Calu3 (cell line): ENCODE measurements at regions not wholly inside any gene's neighbourhood (a gene's known extent, or its start where the extent isn't known, plus 50 kb on each side); places are given as distances from the start of the nearest gene placed in this dataset.
A peak's percentile ranks its signal among the peaks of the same experiment; 100 is the strongest.

Source experiments
- BruUV-seq: library from RNA; stranded (reverse); fragments of 400-500 nt; replicated peaks from 2 replicates; lab custom pipeline; 2021; lab: Mats Ljungman, UMichigan
- CTCF ChIA-PET: fragments of 300-600 bp; sonication (Branson Sonifier 250); formaldehyde crosslinking; loops from one replicate; lab custom pipeline; 2022; ENCODE audit warnings: antibody characterized with exemption; lab: Charles Lee
- DNase-seq: peaks from one replicate; pipeline ENCODE4 v3.0.0; 2022
- H3K27ac Mint-ChIP-seq: one replicate; pipeline ENCODE4 v1.8.0; 2022; ENCODE audit warnings: mixed read lengths; ENCODE audit not compliant: unreplicated experiment
- H3K27me3 Mint-ChIP-seq: one replicate; pipeline ENCODE4 v1.8.0; 2022; ENCODE audit warnings: mixed read lengths; ENCODE audit not compliant: unreplicated experiment
- H3K36me3 Mint-ChIP-seq: one replicate; pipeline ENCODE4 v1.8.0; 2022; ENCODE audit warnings: mild to moderate bottlenecking, moderate library complexity, mixed read lengths; ENCODE audit not compliant: insufficient read depth, unreplicated experiment
- H3K4me1 Mint-ChIP-seq: one replicate; pipeline ENCODE4 v1.8.0; 2022; ENCODE audit warnings: mild to moderate bottlenecking, low read depth, mixed read lengths; ENCODE audit not compliant: unreplicated experiment
- H3K4me3 Mint-ChIP-seq: one replicate; pipeline ENCODE4 v1.8.0; 2022; ENCODE audit warnings: mild to moderate bottlenecking, low read depth, moderate library complexity, mixed read lengths; ENCODE audit not compliant: unreplicated experiment
- H3K9me3 Mint-ChIP-seq: one replicate; pipeline ENCODE4 v1.8.0; 2022; ENCODE audit warnings: low read depth, mixed read lengths; ENCODE audit not compliant: unreplicated experiment
- CTCF ChIP-seq: fragments of 200-600 bp; IDR thresholded peaks from one replicate; pipeline ENCODE4 v1.8.0; 2022; ENCODE audit warnings: antibody characterized with exemption; ENCODE audit not compliant: unreplicated experiment
- intact Hi-C: fragments of 100-400 bp; cut with micrococcal nuclease; formaldehyde crosslinking; loops from one replicate; pipeline ENCODE4 v1.10.0; 2022; ENCODE audit not compliant: unreplicated experiment

- CTCF ChIA-PET: no interaction called here
- peak overlapping the region; percentile 70 for H3K27ac Mint-ChIP-seq
- H3K9me3 Mint-ChIP-seq: no peaks in the 10 kb centered on the region
Measured at GRCh38 chr2:138391946-138392345, 109.6 kb upstream of the SPOPL start.

GRCh38 chr2:138395565-138396306, 105.8 kb upstream of the SPOPL start:
- Mint-ChIP-seq H3K27me3 (no peaks in the 10 kb centered on the region), H3K27ac (peak overlapping the region; percentile 71), H3K36me3 (no peaks in the 10 kb centered on the region), H3K4me1 (peaks cover 37% of the 10 kb centered on the region), H3K4me3 (no peak overlapping the region), H3K9me3 (peaks cover 2% of the 10 kb centered on the region)
- TF ChIP-seq CTCF: no peak
- DNase-seq: no peak
- BruUV-seq: no TSS peak
- intact Hi-C loops: no loop called here
- CTCF ChIA-PET: interaction anchor here (0.6 kb wide), 1 partner anchor 192 kb away, joined by 14 read pairs; no protein-coding TSS in a partner anchor

More at GRCh38 chr2:138391946-138392345, 109.6 kb upstream of the SPOPL start:
- H3K36me3 Mint-ChIP-seq: no peaks in the 10 kb centered on the region
- H3K27me3 Mint-ChIP-seq: no peaks in the 10 kb centered on the region
- peaks cover 42% of the 10 kb centered on the region for H3K4me1 Mint-ChIP-seq
- intact Hi-C loops: no loop called here
- TF ChIP-seq CTCF: no peak
- no peak overlapping the region for H3K4me3 Mint-ChIP-seq
- DNase-seq: no peak
- no TSS peak for BruUV-seq

DNA sequence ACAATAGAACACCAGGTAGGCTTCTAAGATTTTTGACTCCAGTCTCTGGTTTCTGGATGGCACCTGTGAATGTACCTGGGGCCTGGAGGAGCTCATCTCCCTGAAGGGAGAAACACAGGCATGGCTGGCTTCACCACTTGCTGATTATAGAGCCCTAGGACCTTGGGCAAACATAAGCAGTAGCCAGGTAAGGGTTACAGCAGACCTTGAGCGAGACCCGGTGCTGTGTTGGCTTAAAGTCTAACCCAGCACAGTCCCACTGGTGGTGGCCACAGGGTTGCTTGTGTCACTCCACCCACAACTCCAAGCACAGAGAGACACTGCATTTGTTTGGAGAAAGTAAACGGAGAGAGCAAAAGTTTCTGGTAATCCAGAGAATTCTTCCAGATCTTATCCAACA, 104.7 kb upstream of the SPOPL start:
- no TSS peak for BruUV-seq
- no peak for TF ChIP-seq CTCF
- CTCF ChIA-PET: no interaction called here
- Mint-ChIP-seq H3K27ac (no peak overlapping the region), H3K4me1 (peaks cover 28% of the 10 kb centered on the region), H3K4me3 (no peak overlapping the region), H3K27me3 (no peaks in the 10 kb centered on the region), H3K9me3 (peaks cover 8% of the 10 kb centered on the region), H3K36me3 (no peaks in the 10 kb centered on the region)
- intact Hi-C loops: no loop called here
- no peak for DNase-seq

- no peaks in the 10 kb centered on the region for H3K36me3 Mint-ChIP-seq
- CTCF ChIA-PET: no interaction called here
- peaks cover 10% of the 10 kb centered on the region for H3K9me3 Mint-ChIP-seq
- H3K4me3 Mint-ChIP-seq: no peak overlapping the region
- no peak overlapping the region for H3K27ac Mint-ChIP-seq
- intact Hi-C loops: no loop called here
- H3K4me1 Mint-ChIP-seq: no peaks in the 10 kb centered on the region
- H3K27me3 Mint-ChIP-seq: no peaks in the 10 kb centered on the region
- DNase-seq: no peak
- no TSS peak for BruUV-seq
- TF ChIP-seq CTCF: no peak
Measured at GRCh38 chr2:138403431-138403927, 98.1 kb upstream of the SPOPL start.
